ENCODE measurements at regions not wholly inside any gene's neighbourhood (a gene's known extent, or its start where the extent isn't known, plus 50 kb on each side); places are given as distances from the start of the nearest gene placed in this dataset.

DNA sequence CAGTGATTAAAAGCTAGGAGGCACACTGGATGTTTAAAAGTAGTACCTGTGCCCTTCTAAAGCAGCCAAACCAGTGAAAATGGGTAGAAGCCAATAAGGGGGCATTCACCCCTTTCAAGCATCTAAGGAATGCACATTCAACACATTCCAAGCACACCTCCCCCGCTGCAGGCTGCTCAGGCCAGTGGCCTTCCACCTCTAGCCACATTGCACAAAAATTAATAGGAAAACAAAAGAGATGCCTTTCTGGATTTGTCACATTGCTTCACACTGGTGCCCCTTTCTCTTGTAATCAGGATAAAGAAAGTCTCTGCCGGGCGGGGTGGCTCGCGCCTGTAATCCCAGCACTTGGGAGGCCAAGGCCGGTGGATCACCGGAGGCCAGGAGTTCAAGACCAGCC is 834.0 kb downstream of the USP25 start:
- DNase-seq, result no peak

GRCh38 chr21:16568244-16568643 is 838.5 kb downstream of the USP25 start:
- no peak for DNase-seq

DNA sequence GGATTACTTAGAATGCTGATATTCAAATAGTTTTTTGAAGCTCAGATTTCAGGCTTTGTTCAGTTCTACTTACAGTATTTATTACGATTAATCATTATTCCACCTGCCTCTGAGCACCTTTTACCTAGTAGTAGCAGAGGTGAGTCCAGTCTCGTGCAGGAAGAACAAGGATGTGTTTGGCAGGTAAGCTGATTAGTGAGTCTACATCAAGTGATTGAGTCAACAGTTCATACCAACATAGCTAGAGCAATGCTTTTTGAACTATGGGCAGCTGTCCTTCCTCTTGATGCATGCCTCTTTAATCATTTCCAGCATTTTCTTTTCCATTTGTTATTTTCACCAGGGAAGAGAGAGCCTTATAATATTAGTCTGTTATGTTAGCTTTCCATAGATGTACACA is 838.9 kb downstream of the USP25 start:
- no peak for DNase-seq

DNA sequence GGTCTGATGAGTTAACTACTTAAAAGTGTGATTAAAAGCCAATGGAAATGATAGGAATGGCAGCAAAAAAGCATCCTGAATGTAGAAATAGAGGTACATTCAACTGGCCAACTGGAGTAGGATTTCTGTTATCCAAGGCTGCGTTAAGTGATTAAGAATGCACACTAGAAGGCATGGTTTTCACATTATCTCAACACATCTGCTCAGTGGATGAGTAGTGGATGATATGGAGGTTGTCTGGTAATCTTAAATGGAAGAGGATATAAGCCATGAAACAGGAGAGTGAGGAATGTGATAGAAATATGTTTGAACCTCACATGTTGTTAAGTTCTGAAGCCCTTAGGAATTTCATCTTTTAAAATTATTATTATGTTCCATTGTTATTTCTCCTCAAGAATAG is 839.9 kb downstream of the USP25 start:
- DNase-seq, result no peak

DNA sequence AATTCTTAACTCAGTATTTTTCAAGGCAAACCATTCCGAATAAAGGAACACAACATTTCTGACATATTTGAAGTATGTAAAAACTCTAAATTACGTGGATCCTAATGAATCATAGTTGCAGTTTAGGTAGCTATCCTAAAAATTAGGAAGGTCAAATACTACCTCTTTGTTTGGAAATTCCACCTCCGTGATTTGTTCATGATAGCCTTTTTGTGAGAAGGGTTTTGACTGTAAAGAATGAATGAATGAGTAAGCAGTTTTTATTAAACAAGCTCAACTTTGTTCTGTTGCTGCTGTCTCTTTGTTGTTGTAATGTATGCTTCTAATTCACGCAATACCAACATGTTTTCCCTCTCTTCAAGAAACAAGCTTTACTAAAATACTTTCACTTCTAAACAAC is 840.4 kb downstream of the USP25 start:
- no peak for DNase-seq

DNA sequence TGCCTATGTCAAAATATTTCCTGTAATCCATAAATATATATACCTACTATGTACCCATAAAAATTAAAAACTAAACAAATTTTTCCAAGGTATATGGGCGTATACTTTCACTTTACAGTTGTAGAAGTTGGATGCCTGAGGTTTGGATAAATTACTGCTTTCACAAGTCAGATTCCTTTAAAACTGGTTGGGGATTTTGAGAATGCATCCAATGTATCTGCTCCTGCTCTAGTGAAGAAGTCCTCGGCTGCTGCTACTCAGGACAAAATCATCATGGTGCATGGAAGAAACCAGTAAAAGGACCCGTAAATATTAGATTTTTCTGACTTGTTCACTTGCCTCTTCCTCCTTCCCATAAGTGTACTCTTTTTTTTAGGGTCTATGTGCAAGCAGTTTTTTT is 841.1 kb downstream of the USP25 start:
- DNase-seq, result no peak

- DNase-seq, result no peak
Observed at GRCh38 chr21:16571594-16571993, 841.8 kb downstream of the USP25 start.

DNA sequence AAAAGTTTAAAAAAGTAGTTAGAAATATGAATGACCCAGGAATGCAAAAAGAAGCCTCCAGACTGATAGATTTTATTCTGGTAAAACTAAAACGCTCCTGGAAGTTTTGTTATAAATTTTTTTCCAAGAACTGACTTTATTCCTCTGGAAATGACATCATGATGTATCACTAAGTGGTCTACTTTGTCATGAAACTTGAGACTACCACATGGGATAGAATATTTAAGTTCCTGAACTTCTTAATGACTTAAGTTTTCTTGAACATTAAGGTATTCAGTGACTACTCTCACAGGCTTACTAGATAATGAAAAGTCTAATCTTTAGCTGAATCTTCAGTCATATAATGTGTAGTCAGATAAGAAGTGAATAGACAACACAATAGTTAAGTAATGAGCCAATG is 842.2 kb downstream of the USP25 start:
- no peak for DNase-seq

GRCh38 chr21:16573578-16573977 is 843.8 kb downstream of the USP25 start:
- DNase-seq, result no peak

GRCh38 chr21:16577975-16578374 is 848.2 kb downstream of the USP25 start:
- DNase-seq, result no peak

DNA sequence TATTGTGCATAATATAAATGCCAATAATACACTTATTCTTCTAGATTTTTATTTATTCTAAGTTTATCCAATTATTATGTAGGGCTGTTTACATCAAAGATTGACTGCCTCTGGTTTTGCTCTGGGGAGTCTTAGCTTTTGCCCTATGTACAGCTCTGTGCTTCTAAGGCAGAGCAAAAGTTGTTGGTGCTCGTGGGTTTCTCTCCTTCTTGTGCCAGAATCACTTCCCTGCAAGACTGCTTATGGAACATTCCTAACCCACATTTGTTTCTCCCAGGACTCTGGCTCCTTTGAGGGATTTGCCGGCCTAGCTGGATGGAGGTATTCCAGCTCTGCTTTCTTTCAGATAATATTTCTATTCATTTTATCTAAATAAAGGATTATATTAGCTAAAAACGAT is 849.1 kb downstream of the USP25 start:
- DNase-seq, result no peak

DNA sequence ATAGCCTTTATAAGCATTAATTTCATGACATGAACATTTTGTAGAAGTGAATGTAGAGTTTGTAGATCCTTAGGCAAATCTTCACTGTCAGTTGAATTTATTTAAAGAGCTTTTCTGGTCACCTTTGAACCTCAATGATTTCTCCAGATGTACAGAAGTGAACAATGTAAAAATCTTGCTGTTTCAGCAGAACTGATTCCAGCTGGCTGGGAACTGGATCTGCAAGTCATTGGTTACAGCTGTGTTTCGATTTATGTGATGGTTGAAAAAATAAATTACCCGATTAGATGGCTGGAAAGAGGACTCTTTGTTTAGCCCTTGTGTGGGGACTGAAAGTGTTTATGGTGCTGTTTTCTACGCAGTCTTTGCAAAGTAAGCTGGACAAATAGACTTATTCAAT is 849.8 kb downstream of the USP25 start:
- no peak for DNase-seq

DNA sequence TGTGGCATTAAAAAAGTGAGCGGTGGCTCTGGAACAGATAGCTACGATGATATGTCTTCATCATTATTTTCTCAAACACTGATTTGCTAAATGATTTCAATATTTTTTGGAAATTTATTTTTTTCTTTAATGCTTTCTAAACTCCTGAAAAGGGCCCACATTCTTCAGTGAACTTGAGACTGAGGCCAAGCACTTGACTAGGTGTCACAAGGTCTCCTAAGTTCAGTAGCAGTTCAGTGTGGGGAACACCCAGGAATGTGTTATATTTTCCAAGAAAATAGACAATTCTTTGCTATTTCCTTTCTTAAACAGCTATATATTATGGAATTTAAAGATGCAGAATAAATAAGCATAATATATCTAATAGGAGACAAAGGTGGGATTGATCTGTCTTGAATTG is 850.9 kb downstream of the USP25 start:
- no peak for DNase-seq

DNA sequence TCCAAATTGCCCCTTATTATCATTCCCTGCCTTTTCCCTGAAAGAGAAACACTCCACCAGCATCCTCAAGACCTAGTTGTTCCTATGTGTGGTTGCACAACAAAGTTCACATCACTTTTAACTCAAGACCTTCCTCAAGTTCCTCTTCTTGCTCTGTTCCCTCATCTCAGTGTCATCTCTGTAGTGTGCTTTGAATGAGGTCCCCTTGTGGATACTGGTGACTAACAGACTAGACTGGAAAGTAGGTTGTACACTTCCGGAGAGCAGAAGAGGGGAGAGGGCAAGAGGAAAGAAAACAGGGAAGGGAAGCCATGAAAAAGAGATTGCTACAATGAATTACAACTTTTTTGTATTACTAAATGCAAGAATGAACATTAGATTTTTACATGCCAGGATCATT is 853.8 kb downstream of the USP25 start:
- peak; percentile 15 to 47 for DNase-seq

DNA sequence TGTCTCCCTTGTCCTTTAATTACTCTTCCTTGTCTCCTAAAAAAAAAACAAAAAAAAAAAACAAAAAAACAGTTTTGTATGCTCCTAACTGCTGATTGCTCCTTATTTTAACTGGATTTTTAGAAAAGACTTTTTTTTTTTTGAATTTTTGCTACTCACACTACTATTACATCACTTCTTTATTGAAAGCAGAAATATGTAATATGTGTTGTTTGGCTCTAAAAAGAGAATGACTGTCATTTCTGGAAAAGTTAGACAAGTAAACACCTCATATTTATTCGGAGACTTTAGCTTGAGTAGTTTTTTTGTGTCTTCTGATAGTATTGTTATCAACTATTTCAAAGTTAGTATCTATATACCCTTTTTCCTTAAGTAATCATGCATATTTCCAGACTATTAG is 855.0 kb downstream of the USP25 start:
- no peak for DNase-seq

DNA sequence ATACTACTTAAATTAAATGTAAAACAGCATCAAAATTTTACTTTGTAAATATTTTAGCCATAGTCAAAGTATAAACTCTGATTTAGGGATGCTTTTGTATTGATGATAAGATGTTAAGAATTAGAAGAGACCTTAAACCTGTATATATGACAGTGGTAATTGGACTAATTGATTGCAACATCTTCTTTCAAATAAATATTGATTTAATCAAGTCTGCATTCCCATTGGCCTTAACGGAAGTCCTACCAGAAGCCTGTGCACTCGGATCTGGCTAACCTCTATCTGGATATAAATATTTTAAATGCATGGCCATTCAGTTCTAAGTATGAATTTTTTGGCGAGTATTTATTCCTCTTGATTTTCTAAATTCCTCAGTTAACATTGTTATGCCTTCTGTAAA is 856.1 kb downstream of the USP25 start:
- no peak for DNase-seq

DNA sequence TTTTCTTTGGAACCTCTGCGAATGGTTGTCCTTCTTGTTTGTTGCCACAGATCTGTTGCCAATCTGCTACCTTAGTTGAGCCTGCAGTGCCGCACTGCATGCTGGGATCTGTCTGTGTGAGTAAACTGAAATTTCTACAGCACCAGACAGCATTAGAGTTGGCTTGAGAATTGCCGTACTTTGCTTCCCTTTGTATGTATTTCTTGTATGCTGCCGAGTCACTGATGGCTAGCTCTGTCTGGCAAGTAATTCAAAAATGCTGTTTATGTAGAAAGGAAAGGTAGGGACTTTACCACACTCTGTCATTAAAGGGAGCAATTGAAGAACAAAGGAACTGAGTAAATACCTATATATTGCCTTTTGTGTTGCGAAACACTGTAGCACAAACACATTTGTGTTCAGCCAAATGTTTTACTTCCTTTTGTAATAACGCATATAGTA is 857.4 kb downstream of the USP25 start:
- no peak for DNase-seq

DNA sequence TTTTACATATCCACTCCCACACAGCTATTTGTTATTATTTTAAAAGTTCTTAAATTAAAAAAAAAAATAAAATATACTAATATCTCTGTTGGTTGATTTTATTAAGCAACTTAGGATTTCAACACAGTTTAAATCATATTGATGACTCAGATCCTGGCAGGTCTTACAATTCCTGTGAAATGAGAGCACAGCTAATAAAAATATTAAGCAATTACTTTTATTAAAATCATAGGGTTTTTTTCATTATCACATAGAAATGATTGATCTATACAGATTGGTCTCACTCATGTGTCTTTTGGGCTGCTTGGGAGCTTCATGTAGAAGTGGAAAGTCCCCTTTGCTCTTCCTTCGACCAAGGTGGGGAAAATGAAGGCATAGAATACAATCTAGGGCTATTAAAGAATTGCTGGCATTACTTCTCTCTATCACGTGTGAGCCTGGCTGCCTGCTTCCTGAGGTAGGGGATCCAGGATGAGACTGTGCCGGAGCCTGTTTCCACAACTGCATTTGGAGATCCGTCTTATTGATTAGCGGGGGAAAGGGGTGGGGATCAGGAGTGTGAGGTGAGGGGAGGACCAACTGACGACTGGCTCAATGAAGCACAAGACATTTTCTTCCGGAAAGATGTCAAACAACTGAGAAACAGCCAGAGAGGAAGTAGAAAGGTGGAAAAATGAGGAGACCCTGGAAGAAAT is 858.0 kb downstream of the USP25 start:
- DNase-seq, result peak in 1 of 2 donors; percentile 3

GRCh38 chr21:16588433-16588860 is 858.7 kb downstream of the USP25 start:
- DNase-seq, result no peak

DNA sequence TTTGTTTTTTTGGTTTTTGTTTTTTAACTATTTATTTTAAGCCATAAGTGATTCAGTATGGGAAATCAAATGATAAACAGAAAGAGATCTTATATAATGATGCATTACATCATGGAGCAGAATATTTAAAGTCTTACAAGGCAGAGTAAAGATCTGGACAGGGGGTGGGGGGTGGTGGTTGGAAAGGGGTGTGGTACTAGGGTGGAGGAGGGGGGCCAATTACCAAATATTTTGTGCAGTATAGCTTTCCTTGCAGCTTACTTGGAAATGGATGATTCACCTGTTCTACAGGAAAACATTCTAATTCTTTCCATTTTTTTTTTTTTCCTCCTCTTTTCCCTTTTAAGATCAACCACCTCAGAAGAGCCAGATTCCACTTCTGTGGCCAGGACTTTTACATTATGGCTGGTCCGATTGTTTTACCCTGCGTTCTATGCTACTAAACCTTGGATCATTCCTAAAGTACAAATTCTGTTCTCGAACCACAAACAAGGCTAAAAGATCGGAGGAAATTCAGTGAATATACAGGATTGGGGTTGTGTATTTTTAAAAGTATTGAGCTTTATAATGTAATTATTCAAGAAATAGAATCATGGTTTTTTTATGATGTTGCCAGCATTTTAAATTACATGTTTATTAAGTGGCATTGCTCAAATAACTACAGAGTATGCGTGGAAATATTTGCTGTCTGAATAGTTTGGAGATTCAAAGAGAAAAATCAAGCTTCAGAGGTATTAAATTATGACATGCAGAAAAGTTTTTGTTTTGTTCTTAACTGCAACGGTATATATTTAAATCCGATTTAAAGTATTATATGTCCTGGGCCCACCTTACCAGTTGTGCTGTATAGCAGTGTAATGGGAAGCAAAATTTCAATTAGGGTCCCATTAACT is 859.5 kb downstream of the USP25 start:
- DNase-seq, result no peak

GRCh38 chr21:16590186-16590585 is 860.4 kb downstream of the USP25 start:
- no peak for DNase-seq

- no peak for DNase-seq
Observed at GRCh38 chr21:16590641-16591292, 861.0 kb downstream of the USP25 start.

DNA sequence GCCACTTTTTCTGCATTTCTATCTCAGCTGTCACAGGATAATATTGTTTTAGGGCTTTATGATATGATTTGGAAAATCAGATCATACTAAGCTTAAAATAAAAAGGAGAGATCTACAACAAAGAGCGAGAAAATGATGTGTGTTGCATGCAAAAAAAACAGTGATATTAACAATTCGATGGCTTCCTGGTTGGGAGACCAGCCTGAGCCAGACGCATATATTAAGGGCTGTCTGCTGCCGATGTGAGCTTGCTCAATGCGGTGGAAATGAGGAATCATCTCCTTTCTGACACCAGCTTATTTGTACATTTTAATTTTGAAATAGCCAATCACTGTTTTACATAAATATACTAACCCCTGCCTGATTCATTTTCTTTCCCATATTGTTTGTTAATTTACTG is 862.6 kb downstream of the USP25 start:
- no peak for DNase-seq

- no peak for DNase-seq
Observed at GRCh38 chr21:16594191-16594590, 864.4 kb downstream of the USP25 start.
